Adrenal gland (tissue), 5 donors: ENCODE measurements at regions not wholly inside any gene's neighbourhood (a gene's known extent, or its start where the extent isn't known, plus 50 kb on each side); places are given as distances from the start of the nearest gene placed in this dataset.

ENCODE experiments used
- CTCF ChIP-seq, 6 experiments: fragments of 450-650 bp in 4 of 6; fragments of 200-600 bp in 2 of 6; sonication (generic) in 1 of 6; IDR thresholded peaks; 1 replicate in 5 of 6; 2 replicates in 1 of 6; pipeline versions ENCODE4 v1.5.1 to v1.8.0; 2016 to 2021; ENCODE audit warnings: antibody characterized with exemption in 6 of 6, mild to moderate bottlenecking in 2 of 6, moderate library complexity in 1 of 6
- POLR2A ChIP-seq, 2 donors: fragments of 450-650 bp; IDR thresholded peaks; one replicate each; pipeline ENCODE4 v1.6.1; 2017; ENCODE audit warnings: antibody characterized with exemption in 2 of 2, mild to moderate bottlenecking in 2 of 2, moderate library complexity in 1 of 2
- donor health status: DM: no; HTN: no; CAD: no.

GRCh38 chr1:101365186-101365585, 128.4 kb downstream of the S1PR1 start:
- no peak for TF ChIP-seq CTCF (IDR thresholded peaks at IDR 0.05)
- no peak for TF ChIP-seq POLR2A (IDR thresholded peaks at IDR 0.05)
